Fibroblast of the aortic adventitia (primary cell): ENCODE measurements at regions not wholly inside any gene's neighbourhood (a gene's known extent, or its start where the extent isn't known, plus 50 kb on each side); places are given as distances from the start of the nearest gene placed in this dataset.

ENCODE experiments used
- DNase-seq: peaks from one replicate; pipeline ENCODE4 v3.0.0-alpha.2; 2010; ENCODE audit warnings: low read depth
- H3K4me3 ChIP-seq: 2 replicates; pipeline ENCODE4 v1.5.1; 2011; ENCODE audit warnings: low read depth, mild to moderate bottlenecking, control low read depth, low read length, moderate library complexity
- TF ChIP-seq, protein P1 (sequence below): IDR thresholded peaks from 2 replicates; pipeline ENCODE4 v1.5.1; 2011; ENCODE audit warnings: mild to moderate bottlenecking, low read length, control low read depth, inconsistent platforms; ENCODE audit not compliant: insufficient read depth

DNA sequence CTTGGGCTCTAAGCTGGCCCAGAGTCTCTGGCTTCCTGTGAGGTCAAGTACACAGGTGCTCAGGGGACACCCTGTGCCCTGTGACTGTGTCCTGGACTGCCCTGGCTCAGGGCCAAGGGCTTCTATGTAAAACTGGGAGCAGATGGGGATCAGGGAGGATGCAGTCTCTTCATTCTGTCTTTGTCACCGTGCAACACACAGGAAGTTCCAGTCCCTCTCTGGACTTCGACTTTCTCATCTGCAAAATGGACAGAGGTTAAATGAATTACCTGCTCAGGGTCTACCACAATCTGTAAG, 61.9 kb upstream of the TLE3 start:
- no peak for DNase-seq
- TF ChIP-seq, protein P1, sequence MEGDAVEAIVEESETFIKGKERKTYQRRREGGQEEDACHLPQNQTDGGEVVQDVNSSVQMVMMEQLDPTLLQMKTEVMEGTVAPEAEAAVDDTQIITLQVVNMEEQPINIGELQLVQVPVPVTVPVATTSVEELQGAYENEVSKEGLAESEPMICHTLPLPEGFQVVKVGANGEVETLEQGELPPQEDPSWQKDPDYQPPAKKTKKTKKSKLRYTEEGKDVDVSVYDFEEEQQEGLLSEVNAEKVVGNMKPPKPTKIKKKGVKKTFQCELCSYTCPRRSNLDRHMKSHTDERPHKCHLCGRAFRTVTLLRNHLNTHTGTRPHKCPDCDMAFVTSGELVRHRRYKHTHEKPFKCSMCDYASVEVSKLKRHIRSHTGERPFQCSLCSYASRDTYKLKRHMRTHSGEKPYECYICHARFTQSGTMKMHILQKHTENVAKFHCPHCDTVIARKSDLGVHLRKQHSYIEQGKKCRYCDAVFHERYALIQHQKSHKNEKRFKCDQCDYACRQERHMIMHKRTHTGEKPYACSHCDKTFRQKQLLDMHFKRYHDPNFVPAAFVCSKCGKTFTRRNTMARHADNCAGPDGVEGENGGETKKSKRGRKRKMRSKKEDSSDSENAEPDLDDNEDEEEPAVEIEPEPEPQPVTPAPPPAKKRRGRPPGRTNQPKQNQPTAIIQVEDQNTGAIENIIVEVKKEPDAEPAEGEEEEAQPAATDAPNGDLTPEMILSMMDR: no peak
- H3K4me3 ChIP-seq: no peak overlapping the region

DNA sequence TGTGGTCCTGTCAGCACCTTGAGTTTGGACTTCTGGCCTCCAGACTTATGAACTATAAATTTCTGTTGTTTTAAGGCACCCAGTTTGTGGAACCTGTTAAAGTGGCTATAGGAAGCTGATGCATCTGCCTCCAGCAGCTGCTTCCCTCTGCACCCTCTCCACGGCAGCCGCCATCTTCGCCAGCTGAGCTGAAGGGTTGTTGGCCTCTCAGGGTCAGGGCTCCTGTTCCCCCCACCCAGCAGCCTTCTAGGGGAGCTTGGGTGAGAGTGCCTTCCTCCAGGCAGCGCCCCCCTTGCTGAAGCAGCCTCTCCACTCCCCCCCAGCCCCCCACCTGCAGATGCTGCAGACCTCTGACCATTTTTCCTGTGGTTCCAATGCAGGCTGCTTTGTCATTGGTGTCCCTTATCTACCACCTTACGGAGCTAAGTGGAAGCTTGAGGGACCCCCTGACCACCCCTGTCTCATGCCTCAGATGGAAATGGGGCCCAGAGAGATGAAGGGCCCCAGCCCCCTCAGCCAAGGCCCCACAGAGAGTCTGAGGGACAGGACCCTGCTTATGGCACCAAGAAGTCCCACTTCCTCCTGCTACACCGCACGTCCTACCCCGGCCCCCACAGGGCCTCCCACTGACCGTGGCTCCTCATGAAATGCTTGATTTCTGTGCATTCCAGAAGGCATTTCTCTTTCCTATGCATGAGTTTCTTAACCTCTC, 61.4 kb upstream of the TLE3 start:
- TF ChIP-seq, protein P1: no peak
- no peak for DNase-seq
- H3K4me3 ChIP-seq: no peak overlapping the region

DNA sequence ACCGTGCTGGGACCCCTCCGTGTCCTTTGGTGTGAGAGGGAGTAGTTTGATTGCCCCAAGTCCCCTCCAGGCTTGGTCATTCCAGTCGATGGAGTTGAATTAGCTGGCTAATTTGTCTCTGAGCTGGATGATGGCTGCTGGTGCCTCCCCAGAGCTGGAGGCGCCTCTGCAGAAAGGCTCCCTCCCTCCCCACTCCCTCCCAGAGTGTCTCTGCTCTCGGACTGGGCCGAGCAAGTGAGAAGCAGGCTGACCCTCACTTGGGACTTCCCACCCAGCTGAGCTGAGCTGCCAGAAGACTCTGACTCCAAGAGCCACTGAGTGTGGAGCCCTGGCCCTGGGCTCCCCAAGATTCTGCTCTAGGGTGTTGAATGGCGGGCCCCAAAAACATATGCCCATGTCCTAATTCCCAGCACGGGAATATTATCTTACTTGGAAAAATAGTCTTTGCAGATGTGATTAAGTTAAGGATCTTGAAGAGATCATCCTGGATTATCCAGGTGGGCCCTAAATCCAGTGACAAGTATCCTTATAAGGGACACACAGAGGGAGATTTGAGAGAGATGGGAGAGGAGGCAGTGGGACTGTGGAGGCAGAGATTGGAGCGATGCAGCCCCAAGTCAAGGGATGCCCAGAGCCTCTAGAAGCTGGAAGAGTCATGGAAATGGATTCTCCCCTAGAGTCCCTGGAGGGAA, 60.7 kb upstream of the TLE3 start:
- TF ChIP-seq, protein P1: no peak
- no peak for DNase-seq
- no peak overlapping the region for H3K4me3 ChIP-seq

DNA sequence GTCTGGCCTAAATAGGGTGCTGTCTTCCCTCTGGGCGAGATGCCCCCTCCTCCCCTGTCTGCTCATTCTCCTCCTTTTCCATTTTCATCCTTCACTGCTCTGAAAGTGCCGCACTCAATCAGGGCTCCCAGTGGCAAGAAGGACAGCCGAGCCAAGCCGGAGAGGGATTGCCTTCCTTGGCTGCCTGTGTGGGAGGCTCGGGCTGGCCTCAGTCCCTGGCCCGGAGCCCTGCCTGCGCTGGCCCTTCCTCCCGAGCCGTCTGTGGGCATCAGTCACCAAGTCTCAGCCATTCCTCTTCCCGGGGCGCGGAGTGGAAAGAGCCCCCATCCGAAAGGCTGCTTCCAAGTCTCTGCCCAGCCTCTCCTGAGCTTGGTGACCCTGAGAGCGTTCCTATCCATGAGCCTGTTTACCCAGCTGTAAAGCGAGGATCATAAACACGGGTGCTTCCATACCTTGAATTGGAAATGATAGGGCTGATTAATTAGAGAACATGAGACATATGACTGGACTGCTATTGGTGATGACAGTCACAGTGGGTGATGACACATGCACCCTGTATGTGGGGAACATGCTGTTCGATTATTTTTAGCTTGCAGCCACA, 59.1 kb upstream of the TLE3 start:
- no peak overlapping the region for H3K4me3 ChIP-seq
- TF ChIP-seq, protein P1: no peak
- peak; percentile 30 for DNase-seq

DNA sequence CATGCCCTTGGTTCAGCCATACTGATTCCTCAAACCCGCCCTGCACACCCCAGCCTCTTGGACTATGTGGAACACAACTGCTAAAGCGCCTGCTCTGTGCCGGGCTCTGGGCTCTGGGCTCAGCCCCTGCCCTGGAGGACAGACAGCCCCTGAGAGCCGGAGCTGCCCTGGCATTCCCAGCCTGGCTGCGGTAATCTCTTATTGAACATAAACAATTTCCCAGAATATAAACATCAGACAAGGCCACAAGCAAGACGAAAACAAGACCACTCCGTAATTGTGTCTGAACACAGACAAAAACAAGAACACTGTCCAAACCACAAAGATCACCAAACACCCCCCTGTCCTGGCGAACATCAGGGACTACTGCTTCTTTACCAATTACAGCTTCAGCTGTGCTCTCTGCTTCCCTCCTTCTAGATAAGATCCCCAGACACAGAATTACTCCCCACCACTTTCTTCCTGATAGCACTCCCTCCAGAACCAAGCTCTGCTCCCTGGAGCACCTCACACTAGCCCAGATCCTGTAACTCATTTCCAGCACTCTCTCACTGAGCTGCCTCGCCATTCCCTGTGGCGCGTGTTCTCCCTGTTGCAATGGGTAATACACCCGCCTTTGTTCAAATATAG, 57.1 kb upstream of the TLE3 start:
- TF ChIP-seq, protein P1: no peak
- DNase-seq: no peak
- H3K4me3 ChIP-seq: no peak overlapping the region

DNA sequence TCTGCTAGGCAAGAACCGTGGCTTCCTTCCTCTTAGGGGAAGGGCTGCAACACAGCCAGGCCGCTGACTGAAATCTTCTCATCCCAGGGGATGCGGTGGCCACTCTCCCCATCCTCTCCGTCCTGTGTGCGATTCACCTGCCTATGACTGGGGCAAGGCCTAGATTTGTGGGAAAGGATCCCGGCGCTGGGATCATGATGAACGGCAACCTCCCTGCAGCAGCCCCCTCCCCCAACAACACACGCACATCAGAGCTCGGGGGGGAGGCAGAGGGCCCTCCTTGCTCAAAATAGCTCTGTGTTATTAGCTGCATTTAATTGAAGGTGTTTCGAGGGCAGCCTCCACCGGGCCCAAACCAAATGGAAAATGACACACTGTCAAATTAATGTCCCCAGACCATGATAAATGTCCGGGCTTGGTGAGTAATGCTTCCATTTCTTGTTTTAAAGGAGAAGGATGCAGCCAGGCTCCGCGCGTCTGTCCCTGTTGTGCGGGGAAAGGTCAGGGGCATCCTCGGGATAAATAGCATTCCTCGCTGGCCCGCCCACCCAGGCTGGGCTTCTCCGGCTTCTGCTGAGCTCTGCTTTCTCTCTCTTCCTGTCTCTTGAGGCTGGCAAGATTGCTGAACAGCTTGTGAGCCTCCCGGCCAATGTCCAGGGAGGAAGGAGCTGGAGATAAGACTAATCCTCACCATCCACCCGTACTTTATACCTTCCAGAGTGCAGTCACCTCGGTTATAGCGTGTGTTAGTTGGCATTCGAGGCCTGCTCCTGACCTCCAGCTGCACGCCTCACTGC, 56.4 kb upstream of the TLE3 start:
- no peak overlapping the region for H3K4me3 ChIP-seq
- DNase-seq: peak; percentile 21
- TF ChIP-seq, protein P1: no peak
